Renal pelvis (tissue), 1 donor: ENCODE measurements at regions not wholly inside any gene's neighbourhood (a gene's known extent, or its start where the extent isn't known, plus 50 kb on each side); places are given as distances from the start of the nearest gene placed in this dataset.
"Not testable (repeated sequence)": the region's sequence is repeated elsewhere in the genome, so short reads cannot be mapped to it uniquely, and the experiment has no call there.

Source experiments
- DNase-seq: peaks from one replicate; pipeline ENCODE4 v3.0.0-alpha.2; 2013

DNA sequence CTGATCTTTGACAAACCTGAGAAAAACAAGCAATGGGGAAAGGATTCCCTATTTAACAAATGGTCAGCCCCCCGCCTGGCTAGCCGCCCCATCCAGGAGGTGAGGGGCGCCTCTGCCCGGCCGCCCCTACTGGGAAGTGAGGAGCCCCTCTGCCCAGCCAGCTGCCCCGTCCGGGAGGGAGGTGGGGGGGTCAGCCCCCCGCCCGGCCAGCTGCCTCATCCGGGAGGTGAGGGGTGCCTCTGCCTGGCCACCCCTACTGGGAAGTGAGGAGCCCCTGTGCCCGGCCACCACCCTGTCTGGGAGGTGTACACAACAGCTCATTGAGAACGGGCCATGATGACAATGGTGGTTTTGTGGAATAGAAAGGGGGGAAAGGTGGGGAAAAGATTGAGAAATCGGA, 717.1 kb downstream of the COL12A1 start:
- DNase-seq, result not testable (repeated sequence)

GRCh38 chr6:74482180-74482579, 723.7 kb downstream of the COL12A1 start:
- no peak for DNase-seq

DNA sequence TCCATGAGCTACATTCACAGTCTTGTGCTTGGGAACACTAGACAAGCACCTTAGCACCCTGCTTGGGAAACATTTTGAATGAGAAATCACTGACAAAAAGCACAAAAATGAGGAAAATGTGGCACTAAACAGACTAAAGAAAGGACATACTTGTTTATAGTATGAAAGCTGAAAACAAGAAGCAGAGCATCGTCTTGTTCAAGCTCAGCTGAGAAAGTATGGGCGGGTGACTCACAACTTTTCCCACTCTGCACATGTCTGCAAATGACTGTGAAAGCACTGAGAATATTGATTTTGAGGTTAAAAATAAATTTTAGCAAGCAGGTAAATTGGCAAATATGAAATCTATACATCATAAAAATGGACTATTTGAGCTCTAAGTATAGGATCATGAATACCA, 725.3 kb downstream of the COL12A1 start:
- no peak for DNase-seq

DNA sequence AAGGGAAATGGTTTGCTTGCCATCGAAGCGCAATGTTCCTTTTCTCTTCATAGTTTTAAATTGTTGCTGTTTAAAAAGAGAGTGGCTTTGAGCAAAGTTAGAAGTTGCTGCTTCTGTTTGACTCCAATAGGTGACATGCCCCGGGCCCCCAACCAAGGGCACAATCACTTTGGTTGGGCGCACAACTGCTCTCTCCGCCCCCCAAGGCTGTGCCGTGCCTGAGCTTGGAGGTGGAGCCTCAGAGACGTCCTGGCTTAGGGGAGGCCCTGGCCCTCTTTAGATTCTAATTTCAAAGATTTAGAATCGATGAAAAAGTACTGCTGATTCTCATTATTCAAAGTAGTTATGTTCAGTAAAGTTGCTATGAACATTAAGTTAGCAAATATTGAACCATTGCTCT, 725.9 kb downstream of the COL12A1 start:
- DNase-seq, result no peak

GRCh38 chr6:74479420-74479819, 726.4 kb downstream of the COL12A1 start:
- no peak for DNase-seq

GRCh38 chr6:74474046-74474445, 731.8 kb downstream of the COL12A1 start:
- not testable (repeated sequence) for DNase-seq

DNA sequence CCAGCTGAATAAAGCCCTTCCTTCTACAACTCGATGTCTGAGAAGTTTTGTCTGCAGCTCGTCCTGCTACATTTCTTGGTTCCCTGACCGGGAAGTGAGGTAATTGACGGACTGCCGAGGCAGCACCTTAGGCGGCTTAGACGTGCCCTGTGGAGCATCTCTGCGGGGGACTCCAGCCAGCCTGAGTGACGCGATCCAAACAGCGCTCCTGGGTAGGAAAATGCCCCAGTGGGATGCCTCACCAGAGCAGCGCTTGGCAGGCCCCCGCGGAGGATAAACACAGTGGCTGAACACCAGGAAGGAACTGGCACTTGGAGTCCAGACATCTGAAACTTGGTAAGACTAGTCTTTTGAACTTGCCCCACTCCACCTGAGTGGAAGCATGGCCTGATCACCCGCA, 737.3 kb downstream of the COL12A1 start:
- not testable (repeated sequence) for DNase-seq

DNA sequence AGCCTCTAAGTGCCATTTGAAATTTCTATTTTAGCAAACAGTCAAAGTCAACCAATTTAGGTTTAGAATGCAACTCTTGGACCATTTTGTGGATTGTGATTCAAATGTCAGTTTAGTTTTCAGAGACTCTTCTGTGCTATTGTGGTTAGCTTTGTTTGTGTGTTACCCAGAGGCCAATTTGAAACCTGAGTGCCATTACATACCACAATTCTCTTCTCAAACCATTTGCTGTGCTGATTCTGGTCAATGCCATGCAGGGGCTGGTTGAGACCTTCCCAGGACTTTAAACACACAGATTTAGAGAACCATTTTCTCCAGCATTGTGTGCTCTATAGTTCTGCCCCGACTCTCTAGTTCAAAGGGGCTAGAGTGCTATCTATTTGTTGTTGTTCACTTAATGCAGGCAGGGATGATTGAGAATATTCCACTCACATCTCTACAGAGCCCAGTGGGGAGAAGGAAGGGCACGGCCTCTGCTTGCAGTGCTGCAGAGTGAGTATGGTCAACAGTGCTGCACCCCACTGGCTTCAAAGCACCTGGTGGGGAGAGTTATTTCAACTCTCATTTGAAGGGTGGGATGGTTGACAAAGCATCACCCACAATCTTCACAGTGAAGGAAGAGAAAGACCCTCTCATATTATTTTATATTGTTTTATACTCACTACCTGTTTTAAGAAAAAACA, 738.2 kb downstream of the COL12A1 start:
- DNase-seq, result no peak

DNA sequence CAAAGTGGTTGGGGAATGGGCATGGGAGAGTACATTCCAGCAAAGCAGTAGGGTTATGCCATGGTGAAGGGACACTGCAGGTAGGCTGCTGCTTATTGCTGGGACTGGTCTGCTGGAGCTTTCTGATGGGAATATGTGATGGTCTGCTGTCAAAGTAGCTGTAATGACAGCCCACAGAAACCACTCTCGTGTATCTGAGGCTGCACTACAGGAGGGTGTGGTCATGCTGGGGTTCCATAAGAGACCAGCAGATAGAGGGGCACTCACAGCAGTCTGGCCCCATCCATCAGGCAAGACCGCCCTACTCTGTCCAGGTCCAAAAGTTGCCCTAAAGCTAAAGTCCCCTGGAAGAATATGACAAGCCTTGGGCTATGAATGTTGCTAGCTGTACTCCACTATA, 739.3 kb downstream of the COL12A1 start:
- no peak for DNase-seq

- DNase-seq, result no peak
Observed at GRCh38 chr6:74459260-74459659, 746.6 kb downstream of the COL12A1 start.

DNA sequence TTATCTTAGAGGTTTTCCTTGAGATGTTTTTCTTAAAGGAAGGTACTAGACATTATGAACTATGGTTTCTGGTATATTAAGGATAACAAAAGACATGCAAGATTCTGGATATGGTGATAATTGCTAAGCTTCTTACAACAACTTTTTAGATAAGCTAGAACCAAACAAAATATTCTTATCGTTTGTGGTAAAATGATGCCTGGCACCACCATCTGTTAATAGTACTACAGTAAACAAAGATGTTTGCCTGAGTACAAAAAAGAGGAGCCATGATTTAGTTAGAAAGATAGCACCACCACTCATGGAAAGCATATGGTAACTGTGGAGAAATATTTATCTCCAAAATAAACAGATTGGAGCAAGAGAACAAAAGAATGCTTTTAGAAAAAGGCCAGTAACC, 747.3 kb downstream of the COL12A1 start:
- DNase-seq, result no peak

DNA sequence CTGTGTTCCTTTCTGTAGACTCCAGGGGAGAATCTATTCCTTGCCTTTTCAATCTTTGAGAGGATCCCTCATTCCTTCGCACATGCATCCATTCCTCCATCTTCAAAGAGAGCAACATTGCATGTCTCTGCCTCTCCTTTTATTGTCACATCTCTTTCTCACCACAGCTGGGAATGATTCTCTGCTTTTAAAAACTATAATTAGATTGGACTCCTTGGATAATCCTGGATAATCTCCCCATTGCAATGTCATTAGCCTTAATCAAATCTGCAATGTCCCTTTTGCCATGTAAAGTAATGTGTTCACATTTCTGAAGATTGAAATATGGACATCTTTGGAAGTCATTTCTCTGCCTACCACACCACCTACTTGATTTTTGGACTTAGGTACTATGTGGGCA, 750.1 kb downstream of the COL12A1 start:
- no peak for DNase-seq

- DNase-seq, result no peak
Observed at GRCh38 chr6:74451953-74452352, 753.9 kb downstream of the COL12A1 start.

GRCh38 chr6:74448850-74449249, 752.8 kb downstream of the CD109 start:
- DNase-seq, result no peak

GRCh38 chr6:74447013-74447412, 751.0 kb downstream of the CD109 start:
- DNase-seq, result no peak

GRCh38 chr6:74439123-74439811, 743.3 kb downstream of the CD109 start:
- no peak for DNase-seq

DNA sequence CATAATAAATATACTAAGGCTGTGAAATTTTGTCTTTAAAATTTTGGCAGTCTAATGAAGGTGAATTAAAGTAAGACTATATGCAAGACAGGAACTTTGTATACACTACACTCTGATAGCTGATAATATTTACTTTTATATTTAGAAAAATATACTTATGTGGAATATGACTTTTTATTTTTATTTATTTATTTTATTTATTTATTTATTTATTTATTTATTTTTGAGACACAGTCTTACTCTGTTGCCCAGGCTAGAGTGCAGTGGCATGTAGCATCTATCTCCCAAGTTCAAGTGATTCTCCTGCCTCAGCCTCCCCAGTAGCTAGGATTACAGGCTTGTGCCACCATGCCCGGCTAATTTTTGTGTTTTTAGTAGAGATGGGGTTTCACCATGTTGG, 742.4 kb downstream of the CD109 start:
- not testable (repeated sequence) for DNase-seq

DNA sequence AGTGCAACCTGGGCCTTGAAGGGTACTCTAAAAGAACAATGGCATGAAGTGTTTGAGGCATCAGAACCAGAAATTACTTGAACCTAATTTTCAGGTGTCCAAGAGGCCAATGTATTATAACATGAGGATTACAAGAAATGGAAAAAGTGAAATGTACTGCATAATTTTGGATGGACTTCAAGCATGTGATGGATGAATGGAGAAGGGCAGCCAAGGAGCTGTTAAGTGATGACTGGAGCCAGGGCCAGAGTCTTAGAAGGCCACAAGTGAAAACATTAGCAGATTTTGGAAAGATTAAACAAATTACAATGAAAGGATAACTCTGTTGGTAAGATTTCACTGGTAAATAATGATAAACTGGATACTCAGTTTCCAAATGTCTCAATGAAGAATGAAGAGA, 738.2 kb downstream of the CD109 start:
- DNase-seq, result no peak

DNA sequence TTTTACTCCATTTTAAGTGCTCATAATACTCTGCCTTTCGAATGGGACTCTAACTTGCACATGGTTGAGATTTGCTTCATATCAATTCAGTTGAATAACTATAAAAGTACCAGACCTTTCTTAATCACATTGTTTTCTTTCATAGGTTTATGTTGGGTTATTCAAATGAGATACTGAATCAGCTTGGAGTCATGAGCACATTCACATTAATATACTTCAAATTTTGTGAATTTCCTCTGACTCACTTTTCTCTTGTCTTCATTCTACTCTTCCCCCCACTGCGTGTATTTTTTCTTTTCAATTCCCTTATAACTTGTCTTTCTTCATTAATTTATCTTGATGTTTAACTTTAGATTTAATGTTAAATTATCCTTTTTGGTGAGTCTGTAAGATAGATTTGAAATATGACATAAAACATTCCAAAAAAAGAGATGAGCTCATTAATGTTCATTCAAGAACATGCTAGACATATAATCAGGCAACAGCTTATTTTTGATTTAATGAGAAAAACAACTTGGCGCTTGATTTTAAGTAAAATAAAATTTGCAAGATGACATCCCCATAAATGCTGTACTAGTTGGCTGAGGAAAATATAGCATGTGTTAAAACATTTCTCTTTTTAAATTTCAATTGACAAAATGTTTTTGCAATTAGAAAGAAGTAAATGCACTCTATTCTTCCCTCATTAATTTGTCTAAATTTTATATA, 736.0 kb downstream of the CD109 start:
- no peak for DNase-seq

- no peak for DNase-seq
Observed at GRCh38 chr6:74420221-74420620, 724.2 kb downstream of the CD109 start.

- no peak for DNase-seq
Observed at GRCh38 chr6:74415056-74415455, 719.1 kb downstream of the CD109 start.

DNA sequence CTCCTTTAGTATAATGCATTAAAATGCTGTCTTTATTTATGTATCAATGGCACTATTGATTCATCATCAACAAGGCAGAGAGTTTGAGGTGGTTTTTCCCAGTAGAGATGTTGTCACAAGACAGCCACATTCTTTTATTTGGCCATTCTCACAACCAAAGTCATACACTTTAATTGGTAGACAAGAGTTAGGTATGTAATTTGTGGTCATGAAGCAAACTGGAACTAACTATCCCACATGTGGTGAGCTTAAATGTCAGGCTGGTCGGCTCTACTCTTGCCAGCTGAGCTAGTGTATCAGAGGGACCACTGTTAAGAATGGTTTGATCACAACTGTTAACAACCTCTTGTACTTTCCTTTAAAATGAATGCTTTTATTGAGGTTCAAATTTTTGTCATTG, 714.6 kb downstream of the CD109 start:
- no peak for DNase-seq

GRCh38 chr6:74409447-74409846, 713.4 kb downstream of the CD109 start:
- DNase-seq, result peak; percentile 24
